K562 (cell line): ENCODE measurements at regions not wholly inside any gene's neighbourhood (a gene's known extent, or its start where the extent isn't known, plus 50 kb on each side); places are given as distances from the start of the nearest gene placed in this dataset.

ENCODE experiments used
- ATAC-seq: fragments of 200-7000 bp; cut with Tn5 transposase; 3 replicates; pipeline ENCODE4 v1.9.1; 2020; ENCODE audit warnings: moderate library complexity
- BruUV-seq: library from RNA; stranded (reverse); fragments of 400-500 nt; replicated peaks from 2 replicates; lab custom pipeline; 2021; lab: Mats Ljungman, UMichigan
- CTCF ChIA-PET: fragments of 300-600 bp; formaldehyde crosslinking; extraction: SDS; loops from one replicate; lab custom pipeline; 2021; ENCODE audit warnings: low intra/inter-chr PET ratio; lab: Yijun Ruan, JAX
- POLR2A ChIA-PET: fragments of 300-600, 350-650 bp; sonication (Branson Sonifier 250); formaldehyde crosslinking; extraction: SDS; loops from one replicate; lab custom pipeline; 2021; ENCODE audit warnings: antibody characterized with exemption, inconsistent platforms; lab: Yijun Ruan, JAX
- DNase-seq, 4 experiments: peaks; one replicate each; pipeline versions ENCODE4 v3.0.0 to v3.0.0-alpha.2; 2011 to 2018; ENCODE audit warnings: low spot score in 3 of 4, mixed read lengths in 3 of 4; ENCODE audit errors: extremely low read depth in 1 of 4
- FAIRE-seq: peaks from 2 replicates; lab custom pipeline; 2011; peaks lifted over from hg19 to GRCh38; lab: Jason Lieb, UNC
- H2AFZ ChIP-seq: 2 replicates; pipeline ENCODE4 v1.6.0; 2011; ENCODE audit warnings: low read depth, low read length, control low read depth, inconsistent platforms
- H3K27ac ChIP-seq: fragments of 200-600 bp; 3 replicates; pipeline ENCODE4 v1.8.0; 2011; ENCODE audit warnings: low read depth, mild to moderate bottlenecking, control low read depth, inconsistent platforms, low read length, moderate library complexity, mixed read lengths; ENCODE audit errors: extremely low read depth
- H3K27me3 ChIP-seq, 2 experiments: fragments of 300-600 bp in 1 of 2; 2 replicates in 1 of 2; 3 replicates in 1 of 2; pipeline versions ENCODE4 v1.6.0 to v1.8.0; 2011; ENCODE audit warnings: inconsistent platforms in 2 of 2, low read length in 2 of 2, mild to moderate bottlenecking in 1 of 2, mixed read lengths in 1 of 2, moderate library complexity in 1 of 2; ENCODE audit not compliant: control insufficient read depth in 2 of 2, insufficient read depth in 2 of 2
- H3K36me3 ChIP-seq: fragments of 300-600 bp; 3 replicates; pipeline ENCODE4 v1.8.0; 2011; ENCODE audit warnings: mild to moderate bottlenecking, low read length, inconsistent platforms; ENCODE audit not compliant: control insufficient read depth, insufficient read depth
- H3K4me1 ChIP-seq, 2 experiments: fragments of 200-600 bp in 1 of 2; replicated peaks in 1 of 2; 2 replicates in 1 of 2; 3 replicates in 1 of 2; pipeline versions ENCODE4 v1.5.1 to v1.8.0; 2011; ENCODE audit warnings: inconsistent platforms in 2 of 2, low read length in 2 of 2, mild to moderate bottlenecking in 1 of 2, mixed read lengths in 1 of 2, moderate library complexity in 1 of 2; ENCODE audit not compliant: control insufficient read depth in 2 of 2, insufficient read depth in 2 of 2
- H3K4me2 ChIP-seq: 2 replicates; pipeline ENCODE4 v1.6.1; 2011; ENCODE audit warnings: low read length, control low read depth, inconsistent platforms, mixed read lengths; ENCODE audit not compliant: insufficient read depth
- H3K4me3 ChIP-seq: fragments of 200-600 bp; sonication (generic), shearing (Covaris generic); 2 replicates; pipeline ENCODE4 v1.5.1; 2016; ENCODE audit warnings: control low read depth, inconsistent platforms
- H3K79me2 ChIP-seq: fragments of 200-600 bp; 3 replicates; pipeline ENCODE4 v1.8.0; 2011; ENCODE audit warnings: low read length, inconsistent platforms; ENCODE audit not compliant: control insufficient read depth, insufficient read depth
- H3K9ac ChIP-seq, 2 experiments: 2 replicates each; pipeline versions ENCODE4 v1.6.0 to v1.6.1; 2011; ENCODE audit warnings: low read depth in 2 of 2, low read length in 2 of 2, control low read depth in 1 of 2, inconsistent platforms in 1 of 2, mild to moderate bottlenecking in 1 of 2, mixed read lengths in 1 of 2; ENCODE audit not compliant: insufficient read depth in 1 of 2
- H3K9me1 ChIP-seq: one replicate; pipeline ENCODE4 v1.6.0; 2011; ENCODE audit warnings: inconsistent platforms, mild to moderate bottlenecking, low read length, moderate library complexity; ENCODE audit not compliant: control insufficient read depth, insufficient read depth
- H3K9me3 ChIP-seq: replicated peaks from 2 replicates; pipeline ENCODE4 v1.5.1; 2011; ENCODE audit warnings: low read depth, low read length, inconsistent platforms; ENCODE audit not compliant: control insufficient read depth, insufficient read depth
- H4K20me1 ChIP-seq: replicated peaks from 2 replicates; pipeline ENCODE4 v1.6.1; 2011; ENCODE audit warnings: low read length, inconsistent platforms, mixed read lengths; ENCODE audit not compliant: control insufficient read depth, insufficient read depth
- ARID2 ChIP-seq: fragments of 450-650 bp; IDR thresholded peaks from 2 replicates; pipeline ENCODE4 v1.6.1; 2017; ENCODE audit warnings: antibody characterized with exemption, mild to moderate bottlenecking
- CREBBP ChIP-seq: IDR thresholded peaks from one replicate; pipeline ENCODE4 v1.6.1; 2012; ENCODE audit warnings: low read depth, mild to moderate bottlenecking, control low read depth, inconsistent platforms, low read length
- KAT8 ChIP-seq: fragments of 450-650 bp; IDR thresholded peaks from 2 replicates; pipeline ENCODE4 v1.6.1; 2016; ENCODE audit warnings: low read depth, mild to moderate bottlenecking
- L3MBTL2 ChIP-seq: fragments of 450-650 bp; IDR thresholded peaks from 2 replicates; pipeline ENCODE4 v1.6.1; 2016; ENCODE audit warnings: mild to moderate bottlenecking, moderate library complexity
- PRDM10 ChIP-seq: fragments of 450-650 bp; IDR thresholded peaks from 2 replicates; pipeline ENCODE4 v1.6.1; 2018; ENCODE audit not compliant: partially characterized antibody
- SUPT5H ChIP-seq: fragments of 450-650 bp; IDR thresholded peaks from 2 replicates; pipeline ENCODE4 v1.6.1; 2016
- ZBTB26 ChIP-seq: fragments of 450-650 bp; formaldehyde crosslinking; IDR thresholded peaks from 2 replicates; pipeline ENCODE4 v1.4.0; 2022; ENCODE audit warnings: missing genetic modification characterization
- ZHX1 ChIP-seq: fragments of 150-350 bp; conservative IDR thresholded peaks from 2 replicates; pipeline ENCODE4 v1.6.1; 2014; ENCODE audit warnings: low read length
- ZNF124 ChIP-seq: sonication (generic); formaldehyde crosslinking; IDR thresholded peaks from 2 replicates; pipeline ENCODE4 v1.8.1; 2022; ENCODE audit warnings: missing genetic modification reagents
- WGBS: fragments of 100-300 bp; shearing (Covaris generic); methylation state at CpG from one replicate; pipeline ENCODE4 v1.1.6; 2016; ENCODE audit warnings: low coverage, mixed read lengths; ENCODE audit not compliant: insufficient coverage; ENCODE audit errors: missing lambda C conversion rate; 5-methylcytosine and 5-hydroxymethylcytosine counted together
- in situ Hi-C: fragments of 300-500 bp; cut with MboI; formaldehyde crosslinking; loops from 4 replicates; pipeline ENCODE4 v1.15.0; 2018; ENCODE audit warnings: inconsistent platforms, mixed read lengths
- intact Hi-C: fragments of 100-400 bp; cut with micrococcal nuclease; formaldehyde crosslinking; loops from 2 replicates; pipeline ENCODE4 v1.14.2; 2022

- Histone ChIP-seq H3K4me2 (no peak overlapping the region), H3K9me1 (no peaks in the 10 kb centered on the region), H2AFZ (no peak overlapping the region), H3K36me3 (no peaks in the 10 kb centered on the region), H3K27ac (no peak overlapping the region), H3K4me1 (no peaks in the 10 kb centered on the region), H3K27me3 (no peaks in the 10 kb centered on the region)
- POLR2A ChIA-PET, result no interaction called here
- no peak for ATAC-seq
- in situ Hi-C loops, result no loop called here
- TF ChIP-seq KAT8 (no peak), ZNF124 (CRISPR knock-in tag) (no peak), CREBBP (no peak), L3MBTL2 (no peak), ZBTB26 (CRISPR knock-in tag) (no peak)
- TF ChIP-seq, all 486 proteins: peak for 0
- H3K79me2 ChIP-seq, result no peaks in the 10 kb centered on the region
- H4K20me1 ChIP-seq, result no peaks in the 10 kb centered on the region
- DNase-seq (no peak), FAIRE-seq (no peak)
- CTCF ChIA-PET, result no interaction called here
- intact Hi-C loops, result no loop called here
- no peaks in the 10 kb centered on the region for H3K9me3 ChIP-seq
- H3K4me3 ChIP-seq, result no peak overlapping the region
- WGBS, result 0% methylated on average over 2 of the region's 2 CpGs
- no peak overlapping the region for H3K9ac ChIP-seq
- no TSS peak for BruUV-seq
Observed at GRCh38 chr16:51648526-51648925, 497.5 kb upstream of the SALL1 start.

GRCh38 chr16:51641191-51641765 lies 490.2 kb upstream of the SALL1 start:
- H2AFZ ChIP-seq, result no peak overlapping the region
- TF ChIP-seq ARID2, result no peak
- TF ChIP-seq ZHX1, result no peak
- no peak for TF ChIP-seq SUPT5H
- TF ChIP-seq PRDM10, result no peak
- H3K4me3 ChIP-seq, result no peak overlapping the region
- intact Hi-C loops, result no loop called here
- BruUV-seq, result no TSS peak
- in situ Hi-C loops, result no loop called here
- 0% methylated on average over 2 of the region's 3 CpGs for WGBS
- H3K27ac ChIP-seq, result no peak overlapping the region
- H3K36me3 ChIP-seq, result no peaks in the 10 kb centered on the region
- CTCF ChIA-PET, result no interaction called here
- H3K4me2 ChIP-seq, result no peak overlapping the region
- no peak for DNase-seq
- H3K4me1 ChIP-seq, result no peaks in the 10 kb centered on the region
- no peak for FAIRE-seq
- no peaks in the 10 kb centered on the region for H3K9me3 ChIP-seq
- no peaks in the 10 kb centered on the region for H4K20me1 ChIP-seq
- no peaks in the 10 kb centered on the region for H3K79me2 ChIP-seq
- POLR2A ChIA-PET, result no interaction called here
- no peak overlapping the region for H3K9ac ChIP-seq
- H3K9me1 ChIP-seq, result no peaks in the 10 kb centered on the region
- H3K27me3 ChIP-seq, result no peaks in the 10 kb centered on the region
- no peak for ATAC-seq
